ENCODE measurements at regions not wholly inside any gene's neighbourhood (a gene's known extent, or its start where the extent isn't known, plus 50 kb on each side); places are given as distances from the start of the nearest gene placed in this dataset.

GRCh38 chr5:61596265-61596664 is 264.2 kb downstream of the ZSWIM6 start:
- no peak for DNase-seq (ENCODE audit: extremely low read depth in 1 of 11, low read depth in 9 of 11, low spot score in 4 of 11)

GRCh38 chr5:61597684-61598083 is 265.6 kb downstream of the ZSWIM6 start:
- no peak for DNase-seq (ENCODE audit: extremely low read depth in 1 of 11, low read depth in 9 of 11, low spot score in 4 of 11)

- DNase-seq (ENCODE audit: extremely low read depth in 1 of 11, low read depth in 9 of 11, low spot score in 4 of 11), result no peak
Observed at GRCh38 chr5:61598126-61598525, 266.1 kb downstream of the ZSWIM6 start.

GRCh38 chr5:61599370-61600122 is 267.5 kb downstream of the ZSWIM6 start:
- DNase-seq (ENCODE audit: extremely low read depth in 1 of 11, low read depth in 9 of 11, low spot score in 4 of 11), result no peak

- no peak for DNase-seq (ENCODE audit: extremely low read depth in 1 of 11, low read depth in 9 of 11, low spot score in 4 of 11)
Observed at GRCh38 chr5:61600123-61600444, 268.0 kb downstream of the ZSWIM6 start.

GRCh38 chr5:61600945-61601511 is 269.0 kb downstream of the ZSWIM6 start:
- DNase-seq (ENCODE audit: extremely low read depth in 1 of 11, low read depth in 9 of 11, low spot score in 4 of 11), result no peak

GRCh38 chr5:61603211-61603908 is 271.3 kb downstream of the ZSWIM6 start:
- no peak for DNase-seq (ENCODE audit: extremely low read depth in 1 of 11, low read depth in 9 of 11, low spot score in 4 of 11)

GRCh38 chr5:61604076-61605025 is 272.3 kb downstream of the ZSWIM6 start:
- DNase-seq (ENCODE audit: extremely low read depth in 1 of 11, low read depth in 9 of 11, low spot score in 4 of 11), result no peak

GRCh38 chr5:61609840-61610677 is 278.0 kb downstream of the ZSWIM6 start:
- DNase-seq (ENCODE audit: extremely low read depth in 1 of 11, low read depth in 9 of 11, low spot score in 4 of 11), result no peak

- no peak for DNase-seq (ENCODE audit: extremely low read depth in 1 of 11, low read depth in 9 of 11, low spot score in 4 of 11)
Observed at GRCh38 chr5:61610678-61611024, 278.6 kb downstream of the ZSWIM6 start.

GRCh38 chr5:61612431-61612830 is 280.4 kb downstream of the ZSWIM6 start:
- DNase-seq (ENCODE audit: extremely low read depth in 1 of 11, low read depth in 9 of 11, low spot score in 4 of 11), result no peak

- DNase-seq (ENCODE audit: extremely low read depth in 1 of 11, low read depth in 9 of 11, low spot score in 4 of 11), result no peak
Observed at GRCh38 chr5:61613679-61614078, 281.6 kb downstream of the ZSWIM6 start.

- no peak for DNase-seq (ENCODE audit: extremely low read depth in 1 of 11, low read depth in 9 of 11, low spot score in 4 of 11)
Observed at GRCh38 chr5:61614606-61615005, 282.5 kb downstream of the ZSWIM6 start.

GRCh38 chr5:61617039-61617438 is 285.0 kb downstream of the ZSWIM6 start:
- no peak for DNase-seq (ENCODE audit: extremely low read depth in 1 of 11, low read depth in 9 of 11, low spot score in 4 of 11)

- no peak for DNase-seq (ENCODE audit: extremely low read depth in 1 of 11, low read depth in 9 of 11, low spot score in 4 of 11)
Observed at GRCh38 chr5:61617995-61618525, 286.0 kb downstream of the ZSWIM6 start.

- DNase-seq (ENCODE audit: extremely low read depth in 1 of 11, low read depth in 9 of 11, low spot score in 4 of 11), result no peak
Observed at GRCh38 chr5:61618577-61618976, 286.5 kb downstream of the ZSWIM6 start.

GRCh38 chr5:61619289-61619688 is 287.2 kb downstream of the ZSWIM6 start:
- no peak for DNase-seq (ENCODE audit: extremely low read depth in 1 of 11, low read depth in 9 of 11, low spot score in 4 of 11)

- no peak for DNase-seq (ENCODE audit: extremely low read depth in 1 of 11, low read depth in 9 of 11, low spot score in 4 of 11)
Observed at GRCh38 chr5:61619777-61620518, 287.9 kb downstream of the ZSWIM6 start.

Data from renal cortex interstitium (tissue), 11 donors.